Heart left ventricle (tissue), 13 donors: ENCODE measurements at regions not wholly inside any gene's neighbourhood (a gene's known extent, or its start where the extent isn't known, plus 50 kb on each side); places are given as distances from the start of the nearest gene placed in this dataset.

ENCODE experiments used
- CTCF ChIP-seq, 12 donors: fragments of 200-600 bp; sonication (generic) in 4 of 12; IDR thresholded peaks; one replicate each; pipeline versions ENCODE4 v1.5.0 to v1.8.0; 2018 to 2022; ENCODE audit warnings: antibody characterized with exemption in 12 of 12, mild to moderate bottlenecking in 5 of 12
- POLR2A ChIP-seq, 2 donors: fragments of 450-650 bp; IDR thresholded peaks; one replicate each; pipeline ENCODE4 v1.6.1; 2017; ENCODE audit warnings: antibody characterized with exemption in 2 of 2, mild to moderate bottlenecking in 2 of 2, moderate library complexity in 2 of 2
- donor health status: ischemic (EF 13 %, LVEDD 7.1; RV severe dilation, severe dysfunction).
- donor health status: DM: no; HTN: yes; CAD: no.
- donor health status: DM: no; HTN: no; CAD: no.
- donor health status: ischemic (EF 25% LVEDD 6.9; RV normal size, moderate dysfunction).
- donor health status: ischemic (EF 25% LVEDD 5.7; RV mildly dilated, moderate dysfunction).
- donor health status: ischemic (EF 35%, LVEDD 5.7; RV mildly dilated, moderate dysfunction).
- donor health status: nonischemic (EF 11% LVEDD 7.7; RV severe dilation, severe dysfunction).
- donor health status: DM: yes; HTN: yes; CAD: no.
- donor health status: PGD.
- donor health status: ischemic (EF 29% LVEDD 5.4; RV normal size, mild dysfunction).
- donor health status: nonischemic (EF 23%, LVEDD 6.1; RV moderate dilation, normal function).

GRCh38 chr9:1875921-1876448, 139.2 kb upstream of the SMARCA2 start:
- TF ChIP-seq CTCF (IDR thresholded peaks at IDR 0.05) (no peak), POLR2A (IDR thresholded peaks at IDR 0.05) (no peak)
